ENCODE measurements at regions not wholly inside any gene's neighbourhood (a gene's known extent, or its start where the extent isn't known, plus 50 kb on each side); places are given as distances from the start of the nearest gene placed in this dataset.

GRCh38 chrX:39645178-39645895 is 452.4 kb downstream of the BCOR start:
- H3K4me1 ChIP-seq (replicated peaks in 1 of 2; ENCODE audit: control insufficient read depth in 2 of 2, insufficient read depth in 2 of 2, low read length in 2 of 2) = no peaks in the 10 kb centered on the region; a peak in 1 of 5 replicates
- 0 out of 2 replicates have a peak overlapping the region, but pooled peaks have one; percentile 22 for H2AFZ ChIP-seq (ENCODE audit: low read depth, low read length)
- no peak overlapping the region for H3K27ac ChIP-seq (ENCODE audit: extremely low read depth, low read depth, low read length)
- WGBS (ENCODE audit: insufficient coverage, low coverage, missing lambda C conversion rate) = 46% methylated on average over 14 of the region's 21 CpGs
- in situ Hi-C loops (cut with MboI) (no loop called here), intact Hi-C loops (cut with micrococcal nuclease) (no loop called here)
- H3K27me3 ChIP-seq (ENCODE audit: control insufficient read depth in 2 of 2, insufficient read depth in 2 of 2, low read length in 2 of 2) = no peaks in the 10 kb centered on the region
- H3K4me2 ChIP-seq (ENCODE audit: insufficient read depth, low read length) = no peak overlapping the region
- no peaks in the 10 kb centered on the region for H4K20me1 ChIP-seq (replicated peaks; ENCODE audit: control insufficient read depth, insufficient read depth, low read length)
- no TSS peak for BruUV-seq (replicated peaks)
- ATAC-seq (no peak), DNase-seq (ENCODE audit: extremely low read depth in 1 of 4, low spot score in 3 of 4) (peak; percentile 20 to 50 (median 26)), FAIRE-seq (no peak)
- no peaks in the 10 kb centered on the region for H3K9me3 ChIP-seq (replicated peaks; ENCODE audit: control insufficient read depth, insufficient read depth, low read depth, low read length)
- ChIA-PET POLR2A (interaction anchor here (0.6 to 0.8 kb wide), 2 partner anchors 186 to 390 kb away, joined by 3 read pairs; no protein-coding TSS in a partner anchor), CTCF (ENCODE audit: low intra/inter-chr PET ratio) (no interaction called here)
- H3K79me2 ChIP-seq (ENCODE audit: control insufficient read depth, insufficient read depth, low read length) = no peaks in the 10 kb centered on the region
- no peak overlapping the region for H3K4me3 ChIP-seq
- no peak overlapping the region for H3K9ac ChIP-seq (ENCODE audit: insufficient read depth in 1 of 2, low read depth in 2 of 2, low read length in 2 of 2)
- TF ChIP-seq RFX1 (IDR thresholded peaks at IDR 0.05) = peak; percentile 89
- no peak for TF ChIP-seq ZNF830 (CRISPR knock-in tag; IDR thresholded peaks at IDR 0.05)
- peak; percentile 71 for TF ChIP-seq ZFX (CRISPR knock-in tag; IDR thresholded peaks at IDR 0.05)
- TF ChIP-seq MEF2D (tag; conservative IDR thresholded peaks at IDR 0.05; ENCODE audit: low read depth) = peak; percentile 58
- no peaks in the 10 kb centered on the region for H3K9me1 ChIP-seq (ENCODE audit: control insufficient read depth, insufficient read depth, low read length)
- no peaks in the 10 kb centered on the region for H3K36me3 ChIP-seq (ENCODE audit: control insufficient read depth, insufficient read depth, low read length)

- Histone ChIP-seq H4K20me1 (replicated peaks; ENCODE audit: control insufficient read depth, insufficient read depth, low read length) (no peaks in the 10 kb centered on the region), H3K27ac (ENCODE audit: extremely low read depth, low read depth, low read length) (no peak overlapping the region), H3K36me3 (ENCODE audit: control insufficient read depth, insufficient read depth, low read length) (no peaks in the 10 kb centered on the region), H3K9ac (ENCODE audit: insufficient read depth in 1 of 2, low read depth in 2 of 2, low read length in 2 of 2) (no peak overlapping the region), H2AFZ (ENCODE audit: low read depth, low read length) (no peak overlapping the region), H3K4me1 (replicated peaks in 1 of 2; ENCODE audit: control insufficient read depth in 2 of 2, insufficient read depth in 2 of 2, low read length in 2 of 2) (no peaks in the 10 kb centered on the region; a peak in 1 of 5 replicates), H3K4me3 (no peak overlapping the region), H3K27me3 (ENCODE audit: control insufficient read depth in 2 of 2, insufficient read depth in 2 of 2, low read length in 2 of 2) (peaks cover 0 to 4% of the 10 kb centered on the region in 2 experiments; a peak in 1 of 5 replicates), H3K79me2 (ENCODE audit: control insufficient read depth, insufficient read depth, low read length) (no peaks in the 10 kb centered on the region), H3K4me2 (ENCODE audit: insufficient read depth, low read length) (no peak overlapping the region), H3K9me3 (replicated peaks; ENCODE audit: control insufficient read depth, insufficient read depth, low read depth, low read length) (no peaks in the 10 kb centered on the region), H3K9me1 (ENCODE audit: control insufficient read depth, insufficient read depth, low read length) (no peaks in the 10 kb centered on the region)
- ChIA-PET CTCF (ENCODE audit: low intra/inter-chr PET ratio) (no interaction called here), POLR2A (interaction anchor here (0.6 to 1.1 kb wide), 3 partner anchors 10 to 116 kb away, joined by 3 to 4 read pairs (median 3); no protein-coding TSS in a partner anchor)
- 17% methylated on average over 6 of the region's 6 CpGs for WGBS (ENCODE audit: insufficient coverage, low coverage, missing lambda C conversion rate)
- in situ Hi-C loops (cut with MboI) = no loop called here
- intact Hi-C loops (cut with micrococcal nuclease) = no loop called here
- ATAC-seq (no peak), FAIRE-seq (no peak), DNase-seq (ENCODE audit: extremely low read depth in 1 of 4, low spot score in 3 of 4) (no peak)
- no TSS peak for BruUV-seq (replicated peaks)
- no peak for TF ChIP-seq ATF1 (CRISPR knock-in tag; IDR thresholded peaks at IDR 0.05)
- TF ChIP-seq ATF1 (tag; IDR thresholded peaks at IDR 0.05) = no peak
- no peak for TF ChIP-seq ADNP (tag; IDR thresholded peaks at IDR 0.05)
- TF ChIP-seq ZSCAN32 (CRISPR knock-in tag; IDR thresholded peaks at IDR 0.05) = no peak
- no peak for TF ChIP-seq POLR2B (IDR thresholded peaks at IDR 0.05; ENCODE audit: low read depth, partially characterized antibody)
- TF ChIP-seq, protein P1, sequence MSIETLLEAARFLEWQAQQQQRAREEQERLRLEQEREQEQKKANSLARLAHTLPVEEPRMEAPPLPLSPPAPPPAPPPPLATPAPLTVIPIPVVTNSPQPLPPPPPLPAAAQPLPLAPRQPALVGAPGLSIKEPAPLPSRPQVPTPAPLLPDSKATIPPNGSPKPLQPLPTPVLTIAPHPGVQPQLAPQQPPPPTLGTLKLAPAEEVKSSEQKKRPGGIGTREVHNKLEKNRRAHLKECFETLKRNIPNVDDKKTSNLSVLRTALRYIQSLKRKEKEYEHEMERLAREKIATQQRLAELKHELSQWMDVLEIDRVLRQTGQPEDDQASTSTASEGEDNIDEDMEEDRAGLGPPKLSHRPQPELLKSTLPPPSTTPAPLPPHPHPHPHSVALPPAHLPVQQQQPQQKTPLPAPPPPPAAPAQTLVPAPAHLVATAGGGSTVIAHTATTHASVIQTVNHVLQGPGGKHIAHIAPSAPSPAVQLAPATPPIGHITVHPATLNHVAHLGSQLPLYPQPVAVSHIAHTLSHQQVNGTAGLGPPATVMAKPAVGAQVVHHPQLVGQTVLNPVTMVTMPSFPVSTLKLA (conservative IDR thresholded peaks at IDR 0.05) = no peak
- no peak for TF ChIP-seq PPARD (CRISPR knock-in tag; IDR thresholded peaks at IDR 0.05)
These were observed 449.1 kb downstream of the BCOR start for GRCh38 chrX:39648548-39649254.
